WTC11 (cell line): ENCODE measurements at regions not wholly inside any gene's neighbourhood (a gene's known extent, or its start where the extent isn't known, plus 50 kb on each side); places are given as distances from the start of the nearest gene placed in this dataset.

Source experiments
- ATF3 ChIP-seq: sonication (generic); formaldehyde crosslinking; conservative IDR thresholded peaks from 2 replicates; pipeline ENCODE4 v1.8.1; 2022; ENCODE audit warnings: mild to moderate bottlenecking, missing genetic modification reagents
- CREM ChIP-seq: sonication (generic); formaldehyde crosslinking; IDR thresholded peaks from 2 replicates; pipeline ENCODE4 v1.8.1; 2022; ENCODE audit warnings: mild to moderate bottlenecking, missing genetic modification reagents, moderate library complexity
- NR3C1 ChIP-seq: sonication (generic); formaldehyde crosslinking; conservative IDR thresholded peaks from 2 replicates; pipeline ENCODE4 v1.8.1; 2023; ENCODE audit warnings: low read depth, mild to moderate bottlenecking, missing genetic modification reagents
- TCF7 ChIP-seq: sonication (generic); formaldehyde crosslinking; IDR thresholded peaks from 2 replicates; pipeline ENCODE4 v1.8.0; 2022; ENCODE audit warnings: mild to moderate bottlenecking, low read depth, missing genetic modification reagents, moderate library complexity
- ZBTB21 ChIP-seq: sonication (generic); formaldehyde crosslinking; IDR thresholded peaks from 2 replicates; pipeline ENCODE4 v1.8.1; 2023; ENCODE audit warnings: mild to moderate bottlenecking, missing genetic modification reagents, borderline replicate concordance
- ZNF121 ChIP-seq: sonication (generic); formaldehyde crosslinking; IDR thresholded peaks from 2 replicates; pipeline ENCODE4 v1.8.0; 2023; ENCODE audit warnings: missing genetic modification reagents
- ZNF219 ChIP-seq: sonication (generic); formaldehyde crosslinking; IDR thresholded peaks from 2 replicates; pipeline ENCODE4 v1.8.0; 2023; ENCODE audit warnings: missing genetic modification reagents, mild to moderate bottlenecking, borderline replicate concordance
- TF ChIP-seq, protein P1 (sequence below): sonication (generic); formaldehyde crosslinking; IDR thresholded peaks from 2 replicates; pipeline ENCODE4 v1.8.1; 2022; ENCODE audit warnings: low read depth, missing genetic modification reagents, borderline replicate concordance
- TF ChIP-seq, protein P2 (sequence below): sonication (generic); formaldehyde crosslinking; IDR thresholded peaks from 2 replicates; pipeline ENCODE4 v1.8.1; 2023; ENCODE audit warnings: mild to moderate bottlenecking, missing genetic modification reagents
- TF ChIP-seq, protein P3 (sequence below): fragments of 200-600 bp; IDR thresholded peaks from 2 replicates; pipeline ENCODE4 v1.8.0; 2022; ENCODE audit warnings: antibody characterized with exemption
- TF ChIP-seq, protein P4 (sequence below): sonication (generic); formaldehyde crosslinking; IDR thresholded peaks from 2 replicates; pipeline ENCODE4 v1.8.0; 2022; ENCODE audit warnings: mild to moderate bottlenecking, missing genetic modification reagents
- TF ChIP-seq, protein P5 (sequence below): sonication (generic); formaldehyde crosslinking; IDR thresholded peaks from 2 replicates; pipeline ENCODE4 v1.8.1; 2023; ENCODE audit warnings: mild to moderate bottlenecking, missing genetic modification reagents
- TF ChIP-seq, protein P6 (sequence below): fragments of 250-450 bp; sonication (Bioruptor Pico); IDR thresholded peaks from 2 replicates; pipeline ENCODE4 v1.9.0; 2021; ENCODE audit warnings: mild to moderate bottlenecking

DNA sequence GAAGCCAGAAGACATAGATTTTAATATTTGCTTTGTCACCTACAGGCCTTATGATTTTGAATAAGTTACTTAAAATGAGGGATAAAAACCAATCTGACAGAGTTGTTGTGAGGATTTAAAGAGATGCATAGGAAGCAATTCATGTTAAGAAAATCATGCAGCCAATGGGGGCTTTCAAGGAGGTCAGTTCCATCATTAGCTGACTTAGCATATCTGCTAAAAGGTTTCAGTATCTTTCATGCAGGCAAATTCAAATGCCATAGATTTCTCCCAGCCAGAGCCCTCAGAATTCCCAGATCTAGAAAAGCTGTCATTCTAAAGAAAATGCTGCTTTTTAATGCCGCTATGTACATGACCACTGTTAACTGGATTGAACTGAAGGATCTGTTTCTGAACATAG lies 176.1 kb downstream of the GOLIM4 start:
- TF ChIP-seq, protein P1, sequence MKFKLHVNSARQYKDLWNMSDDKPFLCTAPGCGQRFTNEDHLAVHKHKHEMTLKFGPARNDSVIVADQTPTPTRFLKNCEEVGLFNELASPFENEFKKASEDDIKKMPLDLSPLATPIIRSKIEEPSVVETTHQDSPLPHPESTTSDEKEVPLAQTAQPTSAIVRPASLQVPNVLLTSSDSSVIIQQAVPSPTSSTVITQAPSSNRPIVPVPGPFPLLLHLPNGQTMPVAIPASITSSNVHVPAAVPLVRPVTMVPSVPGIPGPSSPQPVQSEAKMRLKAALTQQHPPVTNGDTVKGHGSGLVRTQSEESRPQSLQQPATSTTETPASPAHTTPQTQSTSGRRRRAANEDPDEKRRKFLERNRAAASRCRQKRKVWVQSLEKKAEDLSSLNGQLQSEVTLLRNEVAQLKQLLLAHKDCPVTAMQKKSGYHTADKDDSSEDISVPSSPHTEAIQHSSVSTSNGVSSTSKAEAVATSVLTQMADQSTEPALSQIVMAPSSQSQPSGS: no peak
- TF ChIP-seq ATF3 (CRISPR knock-in tag): no peak
- no peak for TF ChIP-seq ZNF121
- TF ChIP-seq, protein P2, sequence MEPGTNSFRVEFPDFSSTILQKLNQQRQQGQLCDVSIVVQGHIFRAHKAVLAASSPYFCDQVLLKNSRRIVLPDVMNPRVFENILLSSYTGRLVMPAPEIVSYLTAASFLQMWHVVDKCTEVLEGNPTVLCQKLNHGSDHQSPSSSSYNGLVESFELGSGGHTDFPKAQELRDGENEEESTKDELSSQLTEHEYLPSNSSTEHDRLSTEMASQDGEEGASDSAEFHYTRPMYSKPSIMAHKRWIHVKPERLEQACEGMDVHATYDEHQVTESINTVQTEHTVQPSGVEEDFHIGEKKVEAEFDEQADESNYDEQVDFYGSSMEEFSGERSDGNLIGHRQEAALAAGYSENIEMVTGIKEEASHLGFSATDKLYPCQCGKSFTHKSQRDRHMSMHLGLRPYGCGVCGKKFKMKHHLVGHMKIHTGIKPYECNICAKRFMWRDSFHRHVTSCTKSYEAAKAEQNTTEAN (CRISPR knock-in tag): no peak
- TF ChIP-seq, protein P3, sequence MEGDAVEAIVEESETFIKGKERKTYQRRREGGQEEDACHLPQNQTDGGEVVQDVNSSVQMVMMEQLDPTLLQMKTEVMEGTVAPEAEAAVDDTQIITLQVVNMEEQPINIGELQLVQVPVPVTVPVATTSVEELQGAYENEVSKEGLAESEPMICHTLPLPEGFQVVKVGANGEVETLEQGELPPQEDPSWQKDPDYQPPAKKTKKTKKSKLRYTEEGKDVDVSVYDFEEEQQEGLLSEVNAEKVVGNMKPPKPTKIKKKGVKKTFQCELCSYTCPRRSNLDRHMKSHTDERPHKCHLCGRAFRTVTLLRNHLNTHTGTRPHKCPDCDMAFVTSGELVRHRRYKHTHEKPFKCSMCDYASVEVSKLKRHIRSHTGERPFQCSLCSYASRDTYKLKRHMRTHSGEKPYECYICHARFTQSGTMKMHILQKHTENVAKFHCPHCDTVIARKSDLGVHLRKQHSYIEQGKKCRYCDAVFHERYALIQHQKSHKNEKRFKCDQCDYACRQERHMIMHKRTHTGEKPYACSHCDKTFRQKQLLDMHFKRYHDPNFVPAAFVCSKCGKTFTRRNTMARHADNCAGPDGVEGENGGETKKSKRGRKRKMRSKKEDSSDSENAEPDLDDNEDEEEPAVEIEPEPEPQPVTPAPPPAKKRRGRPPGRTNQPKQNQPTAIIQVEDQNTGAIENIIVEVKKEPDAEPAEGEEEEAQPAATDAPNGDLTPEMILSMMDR: no peak
- no peak for TF ChIP-seq CREM
- TF ChIP-seq ZNF219 (CRISPR knock-in tag): no peak
- no peak for TF ChIP-seq NR3C1 (CRISPR knock-in tag)
- TF ChIP-seq, protein P4, sequence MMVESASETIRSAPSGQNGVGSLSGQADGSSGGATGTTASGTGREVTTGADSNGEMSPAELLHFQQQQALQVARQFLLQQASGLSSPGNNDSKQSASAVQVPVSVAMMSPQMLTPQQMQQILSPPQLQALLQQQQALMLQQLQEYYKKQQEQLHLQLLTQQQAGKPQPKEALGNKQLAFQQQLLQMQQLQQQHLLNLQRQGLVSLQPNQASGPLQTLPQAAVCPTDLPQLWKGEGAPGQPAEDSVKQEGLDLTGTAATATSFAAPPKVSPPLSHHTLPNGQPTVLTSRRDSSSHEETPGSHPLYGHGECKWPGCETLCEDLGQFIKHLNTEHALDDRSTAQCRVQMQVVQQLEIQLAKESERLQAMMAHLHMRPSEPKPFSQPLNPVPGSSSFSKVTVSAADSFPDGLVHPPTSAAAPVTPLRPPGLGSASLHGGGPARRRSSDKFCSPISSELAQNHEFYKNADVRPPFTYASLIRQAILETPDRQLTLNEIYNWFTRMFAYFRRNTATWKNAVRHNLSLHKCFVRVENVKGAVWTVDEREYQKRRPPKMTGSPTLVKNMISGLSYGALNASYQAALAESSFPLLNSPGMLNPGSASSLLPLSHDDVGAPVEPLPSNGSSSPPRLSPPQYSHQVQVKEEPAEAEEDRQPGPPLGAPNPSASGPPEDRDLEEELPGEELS (CRISPR knock-in tag): no peak
- no peak for TF ChIP-seq ZBTB21 (CRISPR knock-in tag)
- TF ChIP-seq, protein P5, sequence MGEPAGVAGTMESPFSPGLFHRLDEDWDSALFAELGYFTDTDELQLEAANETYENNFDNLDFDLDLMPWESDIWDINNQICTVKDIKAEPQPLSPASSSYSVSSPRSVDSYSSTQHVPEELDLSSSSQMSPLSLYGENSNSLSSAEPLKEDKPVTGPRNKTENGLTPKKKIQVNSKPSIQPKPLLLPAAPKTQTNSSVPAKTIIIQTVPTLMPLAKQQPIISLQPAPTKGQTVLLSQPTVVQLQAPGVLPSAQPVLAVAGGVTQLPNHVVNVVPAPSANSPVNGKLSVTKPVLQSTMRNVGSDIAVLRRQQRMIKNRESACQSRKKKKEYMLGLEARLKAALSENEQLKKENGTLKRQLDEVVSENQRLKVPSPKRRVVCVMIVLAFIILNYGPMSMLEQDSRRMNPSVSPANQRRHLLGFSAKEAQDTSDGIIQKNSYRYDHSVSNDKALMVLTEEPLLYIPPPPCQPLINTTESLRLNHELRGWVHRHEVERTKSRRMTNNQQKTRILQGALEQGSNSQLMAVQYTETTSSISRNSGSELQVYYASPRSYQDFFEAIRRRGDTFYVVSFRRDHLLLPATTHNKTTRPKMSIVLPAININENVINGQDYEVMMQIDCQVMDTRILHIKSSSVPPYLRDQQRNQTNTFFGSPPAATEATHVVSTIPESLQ (CRISPR knock-in tag): no peak
- TF ChIP-seq, protein P6, sequence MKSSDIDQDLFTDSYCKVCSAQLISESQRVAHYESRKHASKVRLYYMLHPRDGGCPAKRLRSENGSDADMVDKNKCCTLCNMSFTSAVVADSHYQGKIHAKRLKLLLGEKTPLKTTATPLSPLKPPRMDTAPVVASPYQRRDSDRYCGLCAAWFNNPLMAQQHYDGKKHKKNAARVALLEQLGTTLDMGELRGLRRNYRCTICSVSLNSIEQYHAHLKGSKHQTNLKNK (CRISPR knock-in tag): no peak
- no peak for TF ChIP-seq TCF7 (CRISPR knock-in tag)
